ENCODE measurements at regions not wholly inside any gene's neighbourhood (a gene's known extent, or its start where the extent isn't known, plus 50 kb on each side); places are given as distances from the start of the nearest gene placed in this dataset.
"Not testable (repeated sequence)": the region's sequence is repeated elsewhere in the genome, so short reads cannot be mapped to it uniquely, and the experiment has no call there.

- no peak for DNase-seq (ENCODE audit: low read depth in 2 of 2)
Observed at GRCh38 chrX:41984628-41985027, 61.3 kb upstream of the CASK start.

- DNase-seq (ENCODE audit: low read depth in 2 of 2), result no peak
Observed at GRCh38 chrX:41982953-41983352, 59.6 kb upstream of the CASK start.

- DNase-seq (ENCODE audit: low read depth in 2 of 2), result no peak
Observed at GRCh38 chrX:41981481-41982013, 58.2 kb upstream of the CASK start.

GRCh38 chrX:41974677-41975076 is 51.3 kb upstream of the CASK start:
- DNase-seq (ENCODE audit: low read depth in 2 of 2), result not testable (repeated sequence)

GRCh38 chrX:41973208-41973607 is 49.9 kb upstream of the CASK start:
- DNase-seq (ENCODE audit: low read depth in 2 of 2), result no peak

Data from fibroblast of skin of left biceps (primary cell).